SK-N-SH treated with all-trans-retinoic acid at 6 μM for 48 hours (cell line): ENCODE measurements at regions not wholly inside any gene's neighbourhood (a gene's known extent, or its start where the extent isn't known, plus 50 kb on each side); places are given as distances from the start of the nearest gene placed in this dataset.

Source experiments
- ATAC-seq: fragments of 200-7000 bp; cut with Tn5 transposase; 3 replicates; pipeline ENCODE4 v1.9.1; 2020; ENCODE audit warnings: mild to moderate bottlenecking, moderate library complexity
- ARNTL ChIP-seq: fragments of 450-650 bp; formaldehyde crosslinking; IDR thresholded peaks from 2 replicates; pipeline ENCODE4 v1.5.0; 2020; ENCODE audit warnings: low read depth, mild to moderate bottlenecking, moderate library complexity, borderline replicate concordance
- BACH2 ChIP-seq: fragments of 250-450 bp; sonication (Bioruptor Pico); IDR thresholded peaks from 2 replicates; pipeline ENCODE4 v1.9.0; 2021; ENCODE audit warnings: mild to moderate bottlenecking, borderline replicate concordance
- CSDC2 ChIP-seq: fragments of 250-450 bp; sonication (Bioruptor Pico); IDR thresholded peaks from 2 replicates; pipeline ENCODE4 v1.5.0; 2020; ENCODE audit warnings: mild to moderate bottlenecking, moderate library complexity
- ESRRG ChIP-seq: fragments of 250-450 bp; sonication (Bioruptor Pico); IDR thresholded peaks from 2 replicates; pipeline ENCODE4 v1.6.1; 2021; ENCODE audit warnings: mild to moderate bottlenecking
- GLIS3 ChIP-seq: fragments of 250-450 bp; sonication (Bioruptor Pico); IDR thresholded peaks from 2 replicates; pipeline ENCODE4 v1.5.0; 2020; ENCODE audit warnings: mild to moderate bottlenecking, moderate library complexity
- ISL1 ChIP-seq: fragments of 250-450 bp; sonication (Bioruptor Pico); IDR thresholded peaks from 2 replicates; pipeline ENCODE4 v2.1.2; 2022; ENCODE audit warnings: mild to moderate bottlenecking, moderate library complexity
- OSR1 ChIP-seq: fragments of 250-450 bp; sonication (Bioruptor Pico); IDR thresholded peaks from 2 replicates; pipeline ENCODE4 v1.8.0; 2022; ENCODE audit warnings: moderate library complexity, mild to moderate bottlenecking, inconsistent platforms
- PPARA ChIP-seq: fragments of 250-450 bp; sonication (Bioruptor Pico); IDR thresholded peaks from 2 replicates; pipeline ENCODE4 v1.5.0; 2020; ENCODE audit warnings: mild to moderate bottlenecking, borderline replicate concordance
- RARB ChIP-seq: fragments of 250-450 bp; sonication (Bioruptor Pico); IDR thresholded peaks from 2 replicates; pipeline ENCODE4 v1.8.0; 2021; ENCODE audit warnings: mild to moderate bottlenecking, moderate library complexity
- SNAI2 ChIP-seq: fragments of 250-450 bp; sonication (Bioruptor Pico); IDR thresholded peaks from 2 replicates; pipeline ENCODE4 v1.5.0; 2020; ENCODE audit warnings: mild to moderate bottlenecking, moderate library complexity
- TOX ChIP-seq: fragments of 250-450 bp; sonication (Bioruptor Pico); IDR thresholded peaks from 2 replicates; pipeline ENCODE4 v1.8.0; 2021; ENCODE audit warnings: mild to moderate bottlenecking, moderate library complexity, borderline replicate concordance
- ZC3H10 ChIP-seq: fragments of 250-450 bp; sonication (Bioruptor Pico); IDR thresholded peaks from 2 replicates; pipeline ENCODE4 v1.5.1; 2021; ENCODE audit warnings: mild to moderate bottlenecking, moderate library complexity
- ZFP3 ChIP-seq: fragments of 250-450 bp; sonication (Bioruptor Pico); IDR thresholded peaks from 2 replicates; pipeline ENCODE4 v1.5.0; 2020; ENCODE audit warnings: mild to moderate bottlenecking, moderate library complexity
- ZFP30 ChIP-seq: fragments of 450-650 bp; formaldehyde crosslinking; IDR thresholded peaks from 2 replicates; pipeline ENCODE4 v1.5.0; 2022; ENCODE audit warnings: mild to moderate bottlenecking, moderate library complexity
- ZNF70 ChIP-seq: fragments of 450-650 bp; formaldehyde crosslinking; IDR thresholded peaks from 2 replicates; pipeline ENCODE4 v1.5.0; 2020; ENCODE audit warnings: mild to moderate bottlenecking, moderate library complexity
- TF ChIP-seq, protein P1 (sequence below): fragments of 250-450 bp; sonication (Bioruptor Pico); IDR thresholded peaks from 2 replicates; pipeline ENCODE4 v1.5.1; 2021; ENCODE audit warnings: mild to moderate bottlenecking, moderate library complexity
- TF ChIP-seq, protein P2 (sequence below): fragments of 250-450 bp; sonication (Bioruptor Pico); IDR thresholded peaks from 2 replicates; pipeline ENCODE4 v1.8.0; 2021; ENCODE audit warnings: low read depth, mild to moderate bottlenecking, moderate library complexity, borderline replicate concordance
- TF ChIP-seq, protein P3 (sequence below): fragments of 250-450 bp; sonication (Bioruptor Pico); IDR thresholded peaks from 2 replicates; pipeline ENCODE4 v1.8.0; 2020; ENCODE audit warnings: mild to moderate bottlenecking, moderate library complexity, borderline replicate concordance
- TF ChIP-seq, protein P4 (sequence below): fragments of 250-450 bp; sonication (Bioruptor Pico); IDR thresholded peaks from 2 replicates; pipeline ENCODE4 v1.5.0; 2020; ENCODE audit warnings: mild to moderate bottlenecking, moderate library complexity
- TF ChIP-seq, protein P5 (sequence below): fragments of 250-450 bp; sonication (Bioruptor Pico); IDR thresholded peaks from 2 replicates; pipeline ENCODE4 v1.5.1; 2020; ENCODE audit warnings: low read depth, mild to moderate bottlenecking, moderate library complexity

DNA sequence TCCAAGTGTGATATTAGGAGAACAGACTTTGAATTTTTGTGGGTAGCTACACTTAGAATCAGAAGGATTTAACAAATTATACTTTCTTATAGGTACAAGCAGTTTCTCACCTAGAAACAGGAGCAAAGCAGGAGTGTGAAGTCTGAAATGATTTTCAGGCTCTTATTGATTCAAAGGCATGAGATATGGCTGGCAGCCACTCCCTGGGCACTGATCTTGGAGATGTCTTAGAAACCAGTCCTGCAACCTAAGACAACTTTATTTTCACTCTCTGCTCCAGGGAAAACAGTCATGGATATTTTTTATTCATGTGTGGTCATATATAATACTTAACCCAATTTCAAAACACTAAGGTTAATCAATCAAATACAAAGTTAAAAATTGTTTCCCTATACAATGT is 254.9 kb upstream of the TMEM132C start:
- TF ChIP-seq, protein P1, sequence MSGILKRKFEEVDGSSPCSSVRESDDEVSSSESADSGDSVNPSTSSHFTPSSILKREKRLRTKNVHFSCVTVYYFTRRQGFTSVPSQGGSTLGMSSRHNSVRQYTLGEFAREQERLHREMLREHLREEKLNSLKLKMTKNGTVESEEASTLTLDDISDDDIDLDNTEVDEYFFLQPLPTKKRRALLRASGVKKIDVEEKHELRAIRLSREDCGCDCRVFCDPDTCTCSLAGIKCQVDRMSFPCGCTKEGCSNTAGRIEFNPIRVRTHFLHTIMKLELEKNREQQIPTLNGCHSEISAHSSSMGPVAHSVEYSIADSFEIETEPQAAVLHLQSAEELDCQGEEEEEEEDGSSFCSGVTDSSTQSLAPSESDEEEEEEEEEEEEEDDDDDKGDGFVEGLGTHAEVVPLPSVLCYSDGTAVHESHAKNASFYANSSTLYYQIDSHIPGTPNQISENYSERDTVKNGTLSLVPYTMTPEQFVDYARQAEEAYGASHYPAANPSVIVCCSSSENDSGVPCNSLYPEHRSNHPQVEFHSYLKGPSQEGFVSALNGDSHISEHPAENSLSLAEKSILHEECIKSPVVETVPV: no peak
- TF ChIP-seq ZNF70: no peak
- no peak for TF ChIP-seq ISL1 (CRISPR knock-in tag)
- no peak for TF ChIP-seq GLIS3 (CRISPR knock-in tag)
- no peak for TF ChIP-seq CSDC2
- TF ChIP-seq TOX: no peak
- TF ChIP-seq, protein P2, sequence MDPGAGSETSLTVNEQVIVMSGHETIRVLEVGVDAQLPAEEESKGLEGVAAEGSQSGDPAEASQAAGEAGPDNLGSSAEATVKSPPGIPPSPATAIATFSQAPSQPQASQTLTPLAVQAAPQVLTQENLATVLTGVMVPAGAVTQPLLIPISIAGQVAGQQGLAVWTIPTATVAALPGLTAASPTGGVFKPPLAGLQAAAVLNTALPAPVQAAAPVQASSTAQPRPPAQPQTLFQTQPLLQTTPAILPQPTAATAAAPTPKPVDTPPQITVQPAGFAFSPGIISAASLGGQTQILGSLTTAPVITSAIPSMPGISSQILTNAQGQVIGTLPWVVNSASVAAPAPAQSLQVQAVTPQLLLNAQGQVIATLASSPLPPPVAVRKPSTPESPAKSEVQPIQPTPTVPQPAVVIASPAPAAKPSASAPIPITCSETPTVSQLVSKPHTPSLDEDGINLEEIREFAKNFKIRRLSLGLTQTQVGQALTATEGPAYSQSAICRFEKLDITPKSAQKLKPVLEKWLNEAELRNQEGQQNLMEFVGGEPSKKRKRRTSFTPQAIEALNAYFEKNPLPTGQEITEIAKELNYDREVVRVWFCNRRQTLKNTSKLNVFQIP: no peak
- no peak for TF ChIP-seq BACH2
- no peak for TF ChIP-seq OSR1 (CRISPR knock-in tag)
- TF ChIP-seq ZC3H10: no peak
- no peak for ATAC-seq

DNA sequence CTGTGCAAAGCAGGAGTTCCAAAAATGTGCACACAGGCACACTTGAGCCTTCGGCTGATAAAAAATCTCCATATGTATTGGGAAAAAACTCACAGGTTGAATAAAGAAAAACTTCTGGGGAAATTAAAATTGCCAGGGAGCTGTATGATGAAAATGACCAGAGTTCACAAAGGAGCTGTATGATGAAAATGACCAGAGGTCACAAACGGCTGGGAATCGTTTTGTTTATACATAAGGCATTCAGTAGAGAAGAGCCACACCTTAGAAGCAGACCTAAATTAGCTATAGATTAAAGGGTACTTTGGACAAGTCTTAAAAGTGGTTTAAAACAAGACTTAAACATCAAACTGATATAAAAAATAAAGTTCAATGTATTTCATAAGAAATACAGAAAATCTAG is 251.7 kb upstream of the TMEM132C start:
- ATAC-seq: no peak
- TF ChIP-seq BACH2: no peak
- no peak for TF ChIP-seq GLIS3 (CRISPR knock-in tag)
- TF ChIP-seq RARB (CRISPR knock-in tag): no peak
- TF ChIP-seq, protein P3, sequence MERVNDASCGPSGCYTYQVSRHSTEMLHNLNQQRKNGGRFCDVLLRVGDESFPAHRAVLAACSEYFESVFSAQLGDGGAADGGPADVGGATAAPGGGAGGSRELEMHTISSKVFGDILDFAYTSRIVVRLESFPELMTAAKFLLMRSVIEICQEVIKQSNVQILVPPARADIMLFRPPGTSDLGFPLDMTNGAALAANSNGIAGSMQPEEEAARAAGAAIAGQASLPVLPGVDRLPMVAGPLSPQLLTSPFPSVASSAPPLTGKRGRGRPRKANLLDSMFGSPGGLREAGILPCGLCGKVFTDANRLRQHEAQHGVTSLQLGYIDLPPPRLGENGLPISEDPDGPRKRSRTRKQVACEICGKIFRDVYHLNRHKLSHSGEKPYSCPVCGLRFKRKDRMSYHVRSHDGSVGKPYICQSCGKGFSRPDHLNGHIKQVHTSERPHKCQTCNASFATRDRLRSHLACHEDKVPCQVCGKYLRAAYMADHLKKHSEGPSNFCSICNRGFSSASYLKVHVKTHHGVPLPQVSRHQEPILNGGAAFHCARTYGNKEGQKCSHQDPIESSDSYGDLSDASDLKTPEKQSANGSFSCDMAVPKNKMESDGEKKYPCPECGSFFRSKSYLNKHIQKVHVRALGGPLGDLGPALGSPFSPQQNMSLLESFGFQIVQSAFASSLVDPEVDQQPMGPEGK (CRISPR knock-in tag): no peak
- no peak for TF ChIP-seq TOX
- no peak for TF ChIP-seq OSR1 (CRISPR knock-in tag)
- TF ChIP-seq CSDC2: no peak

DNA sequence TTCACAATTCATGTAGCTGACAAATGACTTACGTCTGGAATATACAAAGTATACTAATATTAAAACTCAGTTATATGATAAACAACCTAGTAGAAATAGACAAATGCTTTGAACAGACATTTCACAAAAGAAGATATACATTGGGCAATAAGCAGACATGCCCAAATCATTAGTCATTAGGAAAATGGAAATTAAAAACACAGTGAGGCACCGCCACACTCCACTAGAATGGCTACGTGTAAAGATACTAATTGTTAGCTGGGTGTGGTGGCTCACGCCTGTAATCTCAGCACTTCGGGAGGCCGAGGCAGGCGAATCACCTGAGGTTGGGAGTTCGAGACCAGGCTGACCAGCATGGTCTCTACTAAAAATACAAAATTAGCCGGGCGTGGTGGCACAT is 248.9 kb upstream of the TMEM132C start:
- TF ChIP-seq, protein P3 (CRISPR knock-in tag): no peak
- TF ChIP-seq OSR1 (CRISPR knock-in tag) (no peak), ARNTL (CRISPR knock-in tag) (no peak), BACH2 (no peak), ZFP3 (CRISPR knock-in tag) (no peak), SNAI2 (CRISPR knock-in tag) (no peak), RARB (CRISPR knock-in tag) (no peak), GLIS3 (CRISPR knock-in tag) (no peak), ESRRG (CRISPR knock-in tag) (no peak), ISL1 (CRISPR knock-in tag) (no peak), ZFP30 (CRISPR knock-in tag) (no peak), PPARA (CRISPR knock-in tag) (no peak)
- TF ChIP-seq, protein P4, sequence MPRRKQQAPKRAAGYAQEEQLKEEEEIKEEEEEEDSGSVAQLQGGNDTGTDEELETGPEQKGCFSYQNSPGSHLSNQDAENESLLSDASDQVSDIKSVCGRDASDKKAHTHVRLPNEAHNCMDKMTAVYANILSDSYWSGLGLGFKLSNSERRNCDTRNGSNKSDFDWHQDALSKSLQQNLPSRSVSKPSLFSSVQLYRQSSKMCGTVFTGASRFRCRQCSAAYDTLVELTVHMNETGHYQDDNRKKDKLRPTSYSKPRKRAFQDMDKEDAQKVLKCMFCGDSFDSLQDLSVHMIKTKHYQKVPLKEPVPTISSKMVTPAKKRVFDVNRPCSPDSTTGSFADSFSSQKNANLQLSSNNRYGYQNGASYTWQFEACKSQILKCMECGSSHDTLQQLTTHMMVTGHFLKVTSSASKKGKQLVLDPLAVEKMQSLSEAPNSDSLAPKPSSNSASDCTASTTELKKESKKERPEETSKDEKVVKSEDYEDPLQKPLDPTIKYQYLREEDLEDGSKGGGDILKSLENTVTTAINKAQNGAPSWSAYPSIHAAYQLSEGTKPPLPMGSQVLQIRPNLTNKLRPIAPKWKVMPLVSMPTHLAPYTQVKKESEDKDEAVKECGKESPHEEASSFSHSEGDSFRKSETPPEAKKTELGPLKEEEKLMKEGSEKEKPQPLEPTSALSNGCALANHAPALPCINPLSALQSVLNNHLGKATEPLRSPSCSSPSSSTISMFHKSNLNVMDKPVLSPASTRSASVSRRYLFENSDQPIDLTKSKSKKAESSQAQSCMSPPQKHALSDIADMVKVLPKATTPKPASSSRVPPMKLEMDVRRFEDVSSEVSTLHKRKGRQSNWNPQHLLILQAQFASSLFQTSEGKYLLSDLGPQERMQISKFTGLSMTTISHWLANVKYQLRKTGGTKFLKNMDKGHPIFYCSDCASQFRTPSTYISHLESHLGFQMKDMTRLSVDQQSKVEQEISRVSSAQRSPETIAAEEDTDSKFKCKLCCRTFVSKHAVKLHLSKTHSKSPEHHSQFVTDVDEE (CRISPR knock-in tag): no peak
- TF ChIP-seq, protein P2: no peak
- TF ChIP-seq, protein P5, sequence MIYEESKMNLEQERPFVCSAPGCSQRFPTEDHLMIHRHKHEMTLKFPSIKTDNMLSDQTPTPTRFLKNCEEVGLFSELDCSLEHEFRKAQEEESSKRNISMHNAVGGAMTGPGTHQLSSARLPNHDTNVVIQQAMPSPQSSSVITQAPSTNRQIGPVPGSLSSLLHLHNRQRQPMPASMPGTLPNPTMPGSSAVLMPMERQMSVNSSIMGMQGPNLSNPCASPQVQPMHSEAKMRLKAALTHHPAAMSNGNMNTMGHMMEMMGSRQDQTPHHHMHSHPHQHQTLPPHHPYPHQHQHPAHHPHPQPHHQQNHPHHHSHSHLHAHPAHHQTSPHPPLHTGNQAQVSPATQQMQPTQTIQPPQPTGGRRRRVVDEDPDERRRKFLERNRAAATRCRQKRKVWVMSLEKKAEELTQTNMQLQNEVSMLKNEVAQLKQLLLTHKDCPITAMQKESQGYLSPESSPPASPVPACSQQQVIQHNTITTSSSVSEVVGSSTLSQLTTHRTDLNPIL: no peak
- TF ChIP-seq, protein P1: no peak
- no peak for ATAC-seq
